ENCODE measurements at regions not wholly inside any gene's neighbourhood (a gene's known extent, or its start where the extent isn't known, plus 50 kb on each side); places are given as distances from the start of the nearest gene placed in this dataset.
A peak's percentile ranks its signal among the peaks of the same experiment; 100 is the strongest.
"Not testable (repeated sequence)": the region's sequence is repeated elsewhere in the genome, so short reads cannot be mapped to it uniquely, and the experiment has no call there.

GRCh38 chr1:208975456-208975855 lies 608.1 kb upstream of the CAMK1G start:
- intact Hi-C loops (cut with DNase I, micrococcal nuclease) = no loop called here
- DNase-seq = no peak
- no peak for ATAC-seq

- ATAC-seq = no peak
- intact Hi-C loops (cut with DNase I, micrococcal nuclease) = no loop called here
- DNase-seq = no peak
These were observed 606.5 kb upstream of the CAMK1G start for GRCh38 chr1:208977012-208977411.

GRCh38 chr1:208977638-208978256 lies 605.8 kb upstream of the CAMK1G start:
- intact Hi-C loops (cut with DNase I, micrococcal nuclease) = no loop called here
- ATAC-seq (no peak), DNase-seq (no peak)

DNA sequence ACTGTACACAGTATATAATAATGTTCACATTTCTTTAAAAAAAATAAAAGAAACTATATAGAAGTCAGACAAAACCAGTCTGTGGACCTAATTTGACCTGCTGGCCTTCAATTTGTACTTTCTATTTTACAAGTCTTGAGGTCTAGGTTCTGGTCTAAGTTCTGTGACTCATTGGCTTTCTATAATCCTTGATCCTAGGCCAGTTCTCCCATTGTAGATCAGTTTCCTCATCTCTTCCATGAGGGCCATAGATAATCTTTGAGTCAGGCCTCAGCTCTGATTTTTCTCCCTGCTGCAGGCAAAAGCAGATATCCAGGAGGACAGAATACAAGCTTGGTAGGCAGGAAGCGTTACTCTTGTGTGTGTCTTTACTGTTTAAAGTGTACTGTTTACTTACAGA lies 603.7 kb upstream of the CAMK1G start:
- ATAC-seq (no peak), DNase-seq (no peak)
- intact Hi-C loops (cut with DNase I, micrococcal nuclease) = no loop called here

DNA sequence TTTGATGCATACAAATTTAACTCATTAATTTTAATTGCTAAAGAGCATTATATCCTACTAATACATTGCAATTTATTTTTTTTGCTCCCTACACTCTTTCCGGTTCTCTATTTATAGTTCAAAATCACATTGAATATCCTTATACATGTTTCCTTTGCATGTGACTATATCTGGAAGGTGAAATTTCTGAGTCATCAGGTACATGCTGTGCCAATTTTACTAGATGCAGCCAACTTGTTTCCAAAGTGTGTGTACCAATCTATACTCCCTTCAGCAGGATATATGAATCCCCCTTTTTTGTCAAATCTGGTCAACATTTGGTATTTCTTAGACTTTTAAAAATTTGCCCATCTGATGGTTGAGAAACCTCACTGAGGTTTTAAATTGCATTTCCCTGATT lies 602.9 kb upstream of the CAMK1G start:
- intact Hi-C loops (cut with DNase I, micrococcal nuclease) = no loop called here
- no peak for DNase-seq
- no peak for ATAC-seq

- no peak for ATAC-seq
These were observed 598.3 kb upstream of the CAMK1G start for GRCh38 chr1:208985231-208985630.

GRCh38 chr1:208988811-208989222 lies 594.7 kb upstream of the CAMK1G start:
- intact Hi-C loops (cut with DNase I, micrococcal nuclease) = no loop called here
- peak in 1 of 2 donors; percentile 17 for DNase-seq
- peak; percentile 99 for ATAC-seq

More at GRCh38 chr1:208985231-208985630, 598.3 kb upstream of the CAMK1G start:
- DNase-seq = no peak
- intact Hi-C loops (cut with DNase I, micrococcal nuclease) = no loop called here

- no peak for DNase-seq
- no peak for ATAC-seq
- intact Hi-C loops (cut with DNase I, micrococcal nuclease) = no loop called here
These were observed 593.1 kb upstream of the CAMK1G start for GRCh38 chr1:208990456-208990855.

DNA sequence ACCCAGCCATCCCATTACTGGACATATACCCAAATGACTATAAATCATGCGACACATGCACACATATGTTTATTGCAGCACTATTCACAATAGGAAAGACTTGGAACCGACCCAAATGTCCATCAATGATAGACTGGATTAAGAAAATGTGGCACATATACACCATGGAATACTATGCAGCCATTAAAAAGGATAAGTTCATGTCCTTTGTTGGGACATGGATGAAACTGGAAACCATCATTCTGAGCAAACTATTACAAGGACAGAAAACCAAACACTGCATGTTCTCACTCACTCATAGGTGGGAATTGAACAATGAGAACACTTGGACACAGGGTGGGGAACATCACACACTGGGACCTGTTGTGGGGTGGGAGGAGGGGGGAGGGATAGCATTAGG lies 586.5 kb upstream of the CAMK1G start:
- ATAC-seq; DNase-seq; intact Hi-C loops (cut with DNase I, micrococcal nuclease): not testable (repeated sequence)

- DNase-seq = no peak
These were observed 585.7 kb upstream of the CAMK1G start for GRCh38 chr1:208997726-208998312.

GRCh38 chr1:209008586-209008985 lies 574.9 kb upstream of the CAMK1G start:
- no peak for ATAC-seq

More at GRCh38 chr1:208997726-208998312, 585.7 kb upstream of the CAMK1G start:
- ATAC-seq = no peak
- intact Hi-C loops (cut with DNase I, micrococcal nuclease) = no loop called here

DNA sequence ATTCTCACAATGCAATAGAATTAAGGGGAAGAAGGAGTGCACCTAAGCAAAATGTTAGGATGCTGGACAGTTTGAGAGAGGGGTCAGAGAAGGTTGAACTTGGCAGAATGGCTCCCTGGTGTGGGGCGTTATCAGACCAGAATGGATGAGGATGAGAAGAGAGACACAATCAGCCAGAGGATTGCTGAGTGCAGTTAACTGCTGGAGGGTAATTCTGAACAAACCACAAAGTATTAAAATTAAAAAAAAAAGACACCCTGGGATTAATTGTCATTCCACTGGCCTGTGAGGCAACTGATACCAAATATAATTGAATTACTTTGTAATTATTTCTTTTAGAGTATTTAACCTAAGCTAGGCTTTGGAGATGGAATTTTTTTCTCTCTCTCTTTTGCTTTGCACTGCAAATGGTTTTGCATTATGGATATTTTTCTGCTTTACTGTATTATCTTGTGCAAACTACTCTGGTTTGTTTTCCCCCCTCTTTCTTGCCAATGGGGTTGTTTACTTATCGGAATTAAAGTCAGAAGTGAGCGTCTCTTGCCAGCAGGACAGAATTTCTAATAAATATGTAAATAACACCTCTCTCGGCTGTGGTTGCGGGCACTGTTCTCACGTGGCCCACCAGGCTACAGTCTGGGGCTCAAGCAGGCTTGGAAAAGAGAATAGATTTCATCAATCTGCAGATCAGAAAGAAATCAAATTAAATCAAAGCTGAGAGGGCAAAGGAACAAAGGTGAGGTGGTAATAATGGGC lies 572.9 kb upstream of the CAMK1G start:
- intact Hi-C loops (cut with DNase I, micrococcal nuclease) = no loop called here
- ATAC-seq (no peak), DNase-seq (no peak)

More at GRCh38 chr1:209008586-209008985, 574.9 kb upstream of the CAMK1G start:
- no peak for DNase-seq
- intact Hi-C loops (cut with DNase I, micrococcal nuclease) = no loop called here

DNA sequence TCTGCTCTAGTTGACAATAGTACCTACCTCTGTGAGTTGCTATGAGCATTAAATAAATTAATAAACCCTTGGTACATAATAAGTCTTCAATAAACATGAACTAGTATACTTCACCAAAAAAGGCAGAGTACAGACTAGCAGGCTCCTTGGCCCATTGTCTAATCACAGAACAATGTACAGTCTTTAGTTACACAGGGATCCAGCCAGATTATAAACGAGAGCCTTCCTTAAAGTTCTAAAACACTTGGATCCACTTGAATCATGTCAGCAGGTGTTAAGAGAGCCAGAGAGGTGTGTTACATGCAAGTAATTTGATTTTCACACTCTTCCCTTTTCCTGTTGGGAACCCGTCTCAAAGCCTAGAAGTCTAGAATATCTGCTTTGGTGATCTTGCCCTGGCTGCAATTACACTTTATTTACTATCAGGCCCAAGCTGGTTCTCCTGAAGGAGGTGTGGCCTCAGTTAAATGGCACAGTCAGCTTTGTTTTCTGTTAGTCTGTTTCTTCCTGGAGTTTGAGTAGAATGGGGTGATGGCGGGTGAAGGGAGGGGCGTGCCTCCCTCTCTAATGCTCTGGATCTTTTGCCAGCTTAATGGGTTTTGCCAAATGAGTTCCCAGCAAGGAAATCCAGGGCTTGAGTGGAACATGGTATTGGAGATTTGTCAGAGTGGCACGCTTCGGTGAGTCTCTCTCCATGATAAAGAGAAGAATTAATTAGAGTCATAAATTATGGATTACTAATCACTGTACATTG lies 570.9 kb upstream of the CAMK1G start:
- DNase-seq (no peak), ATAC-seq (peak; percentile 91)
- intact Hi-C loops (cut with DNase I, micrococcal nuclease) = no loop called here

DNA sequence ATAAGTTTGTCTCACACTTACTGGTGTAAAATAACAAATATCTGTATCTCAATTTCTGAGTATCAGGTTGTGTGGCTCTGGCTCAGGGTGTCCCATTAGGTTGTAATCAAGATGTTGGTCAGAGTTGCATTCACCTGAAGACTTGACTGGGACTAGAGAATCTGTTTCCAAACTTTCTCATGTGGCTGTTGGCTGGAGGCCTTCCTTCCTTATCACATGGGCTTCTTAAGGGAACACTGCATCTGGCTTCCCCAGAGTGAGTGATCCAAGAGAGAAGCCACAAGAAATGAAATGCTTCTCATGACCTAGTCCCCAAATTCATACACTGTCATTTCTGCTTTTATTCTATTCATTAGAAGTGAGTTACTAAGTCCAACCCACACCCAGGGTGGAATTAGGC lies 568.4 kb upstream of the CAMK1G start:
- intact Hi-C loops (cut with DNase I, micrococcal nuclease) = no loop called here
- ATAC-seq = no peak
- no peak for DNase-seq

GRCh38 chr1:209021622-209022021 lies 561.9 kb upstream of the CAMK1G start:
- no peak for ATAC-seq
- intact Hi-C loops (cut with DNase I, micrococcal nuclease) = no loop called here

GRCh38 chr1:209023790-209024189 lies 559.7 kb upstream of the CAMK1G start:
- ATAC-seq = peak; percentile 95
- no peak for DNase-seq
- intact Hi-C loops (cut with DNase I, micrococcal nuclease) = no loop called here

More at GRCh38 chr1:209021622-209022021, 561.9 kb upstream of the CAMK1G start:
- no peak for DNase-seq

DNA sequence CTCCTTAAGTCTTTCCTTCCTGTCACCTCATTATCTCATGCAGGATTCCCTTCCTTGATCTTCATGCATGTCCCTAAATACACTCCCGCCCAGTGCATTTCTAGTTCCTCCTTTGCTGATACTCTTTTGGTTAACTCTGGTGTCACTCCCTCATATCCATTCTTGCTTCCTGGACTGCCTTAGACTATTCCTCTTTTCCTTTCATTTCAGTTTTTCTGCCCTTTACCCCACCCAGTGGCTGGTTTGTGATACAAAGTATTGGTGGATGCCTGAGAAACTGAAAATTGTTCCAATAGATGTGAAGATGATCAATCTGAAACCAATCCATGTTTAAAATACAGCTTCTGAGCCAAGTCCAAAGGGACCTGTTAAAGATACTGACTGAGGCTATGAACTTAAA lies 553.8 kb upstream of the CAMK1G start:
- intact Hi-C loops (cut with DNase I, micrococcal nuclease) = no loop called here
- ATAC-seq (peak; percentile 86), DNase-seq (no peak)

- peak; percentile 89 for ATAC-seq
- intact Hi-C loops (cut with DNase I, micrococcal nuclease) = no loop called here
- peak; percentile 47 to 48 for DNase-seq
These were observed 552.9 kb upstream of the CAMK1G start for GRCh38 chr1:209030454-209031167.

DNA sequence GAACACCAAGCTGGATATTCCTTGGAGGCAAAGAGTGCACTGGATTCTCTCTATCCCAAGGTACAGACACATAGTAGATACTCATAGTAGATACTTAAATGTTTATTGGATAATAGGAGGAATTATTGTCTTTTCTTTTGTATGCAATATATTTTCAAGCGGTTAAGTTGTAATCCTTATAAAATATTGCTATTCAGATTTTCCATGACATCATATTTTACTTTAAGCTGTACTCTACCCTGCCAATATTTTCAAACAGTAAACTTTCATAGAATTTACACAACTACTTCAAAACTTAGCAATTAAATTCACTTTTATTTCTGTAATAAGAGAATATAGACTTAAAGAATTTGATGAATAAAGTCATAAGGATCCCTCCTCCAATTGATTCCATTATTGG lies 546.5 kb upstream of the CAMK1G start:
- DNase-seq (no peak), ATAC-seq (no peak)
- intact Hi-C loops (cut with DNase I, micrococcal nuclease) = no loop called here

All from left colon (tissue), 2 donors.